Gastroesophageal sphincter (tissue), 4 donors: ENCODE measurements at regions not wholly inside any gene's neighbourhood (a gene's known extent, or its start where the extent isn't known, plus 50 kb on each side); places are given as distances from the start of the nearest gene placed in this dataset.
A peak's percentile ranks its signal among the peaks of the same experiment; 100 is the strongest.
"Not testable (repeated sequence)": the region's sequence is repeated elsewhere in the genome, so short reads cannot be mapped to it uniquely, and the experiment has no call there.

Experiments
- ATAC-seq: fragments of 150-250 bp; one replicate; pipeline ENCODE4 v1.9.1; 2016; ENCODE audit warnings: mild to moderate bottlenecking, moderate library complexity
- H3K27ac ChIP-seq, 4 donors: fragments of 200-600 bp; sonication (generic) in 3 of 4; 1 replicate in 3 of 4; 2 replicates in 1 of 4; pipeline ENCODE4 v1.5.1; 2016 to 2019
- H3K27me3 ChIP-seq: fragments of 200-600 bp; sonication (generic); one replicate; pipeline ENCODE4 v1.5.1; 2019
- H3K36me3 ChIP-seq, 2 donors: fragments of 200-600 bp; sonication (generic); one replicate each; pipeline ENCODE4 v1.5.1; 2019; ENCODE audit warnings: control low read depth in 1 of 2
- H3K4me1 ChIP-seq, 3 donors: fragments of 200-600 bp; sonication (generic); 1 replicate in 2 of 3; 2 replicates in 1 of 3; pipeline ENCODE4 v1.5.1; 2016 to 2019; ENCODE audit warnings: control low read depth in 2 of 3
- H3K4me3 ChIP-seq, 2 donors: fragments of 200-600 bp; sonication (generic); one replicate each; pipeline ENCODE4 v1.5.1; 2019; ENCODE audit warnings: mild to moderate bottlenecking in 1 of 2, moderate library complexity in 1 of 2
- H3K9me3 ChIP-seq, 3 donors: fragments of 200-600 bp; sonication (generic); one replicate each; pipeline ENCODE4 v1.5.1; 2017 to 2019; ENCODE audit warnings: control low read depth in 2 of 3
- CTCF ChIP-seq, 4 experiments: fragments of 200-600 bp in 2 of 4; fragments of 450-650 bp in 2 of 4; sonication (generic) in 1 of 4; IDR thresholded peaks; one replicate each; pipeline ENCODE4 v1.5.1; 2017 to 2019; ENCODE audit warnings: antibody characterized with exemption in 4 of 4, mild to moderate bottlenecking in 2 of 4, moderate library complexity in 2 of 4
- EP300 ChIP-seq: sonication (generic); formaldehyde crosslinking; IDR thresholded peaks from one replicate; pipeline ENCODE4 v1.6.1; 2017; ENCODE audit warnings: antibody characterized with exemption, mild to moderate bottlenecking
- POLR2A ChIP-seq, 2 donors: fragments of 450-650 bp; IDR thresholded peaks; one replicate each; pipeline ENCODE4 v1.6.1; 2017; ENCODE audit warnings: antibody characterized with exemption in 2 of 2, mild to moderate bottlenecking in 2 of 2, moderate library complexity in 1 of 2
- POLR2AphosphoS5 ChIP-seq: sonication (generic); formaldehyde crosslinking; IDR thresholded peaks from one replicate; pipeline ENCODE4 v1.6.1; 2017; ENCODE audit warnings: antibody characterized with exemption
- WGBS, 2 donors: methylation state at CpG; one replicate each; pipeline ENCODE4 v1.1.5; 2018; ENCODE audit warnings: low coverage in 1 of 2; 5-methylcytosine and 5-hydroxymethylcytosine counted together

GRCh38 chr14:106774889-106775480, 1248.6 kb downstream of the TMEM121 start:
- not testable (repeated sequence) for ATAC-seq, H3K4me3 ChIP-seq, H3K27ac ChIP-seq, H3K4me1 ChIP-seq, H3K36me3 ChIP-seq, H3K9me3 ChIP-seq
- WGBS, 2 donors: 29 to 60% methylated on average over 3 to 9 of the region's 11 CpGs
- H3K27me3 ChIP-seq: peaks cover 47% of the 10 kb centered on the region
- peak in 1 of 4 experiments; percentile 38 for TF ChIP-seq CTCF (IDR thresholded peaks at IDR 0.05)

- H3K9me3 ChIP-seq: no peaks in the 10 kb centered on the region
- H3K27me3 ChIP-seq: peaks cover 41% of the 10 kb centered on the region
- H3K4me1 ChIP-seq: no peaks in the 10 kb centered on the region
- H3K27ac ChIP-seq: no peak overlapping the region
- TF ChIP-seq POLR2A (IDR thresholded peaks at IDR 0.05) (no peak), POLR2AphosphoS5 (no peak), EP300 (no peak), CTCF (IDR thresholded peaks at IDR 0.05) (no peak)
- ATAC-seq: no peak
- H3K4me3 ChIP-seq: no peak overlapping the region
- WGBS, 2 donors: 43 to 82% methylated on average over 3 to 4 of the region's 4 CpGs
- no peaks in the 10 kb centered on the region for H3K36me3 ChIP-seq
Observed at GRCh38 chr14:106776395-106776983, 1250.1 kb downstream of the TMEM121 start.

DNA sequence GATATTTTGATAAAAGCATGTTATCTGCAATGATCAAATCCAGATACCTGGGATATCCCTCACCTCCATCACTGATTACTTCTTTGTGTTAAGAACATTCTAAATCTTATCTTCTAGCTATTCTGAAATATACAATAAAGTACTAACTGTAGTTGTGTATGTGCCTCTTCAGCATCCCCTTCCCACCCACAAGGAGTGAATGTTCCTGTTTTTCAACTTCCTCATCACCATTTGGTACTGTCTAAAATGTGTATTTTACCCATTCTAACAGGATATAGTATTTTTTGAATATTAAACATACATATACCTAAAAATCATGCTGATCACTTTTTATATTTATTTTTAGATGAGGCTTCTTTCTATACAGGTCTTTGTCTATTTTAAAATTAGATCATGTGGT, 1252.6 kb downstream of the TMEM121 start:
- no peak overlapping the region for H3K27ac ChIP-seq
- H3K27me3 ChIP-seq: peaks cover 47% of the 10 kb centered on the region
- ATAC-seq: no peak
- TF ChIP-seq CTCF (IDR thresholded peaks at IDR 0.05): no peak
- TF ChIP-seq POLR2AphosphoS5: no peak
- TF ChIP-seq POLR2A (IDR thresholded peaks at IDR 0.05): no peak
- no peak for TF ChIP-seq EP300
- H3K9me3 ChIP-seq: no peaks in the 10 kb centered on the region
- no peaks in the 10 kb centered on the region for H3K4me1 ChIP-seq
- H3K36me3 ChIP-seq: no peaks in the 10 kb centered on the region
- no peak overlapping the region for H3K4me3 ChIP-seq

- ATAC-seq: no peak
- no peaks in the 10 kb centered on the region for H3K36me3 ChIP-seq
- H3K9me3 ChIP-seq: no peaks in the 10 kb centered on the region
- H3K4me1 ChIP-seq: no peaks in the 10 kb centered on the region
- no peak for TF ChIP-seq POLR2A (IDR thresholded peaks at IDR 0.05)
- TF ChIP-seq EP300: no peak
- TF ChIP-seq POLR2AphosphoS5: no peak
- TF ChIP-seq CTCF (IDR thresholded peaks at IDR 0.05): no peak
- WGBS, 2 donors: 0 to 29% methylated on average over 1 of the region's 1 CpG
- no peak overlapping the region for H3K4me3 ChIP-seq
- H3K27me3 ChIP-seq: peaks cover 35% of the 10 kb centered on the region
- no peak overlapping the region for H3K27ac ChIP-seq
Observed at GRCh38 chr14:106786697-106787096, 1260.3 kb downstream of the TMEM121 start.

DNA sequence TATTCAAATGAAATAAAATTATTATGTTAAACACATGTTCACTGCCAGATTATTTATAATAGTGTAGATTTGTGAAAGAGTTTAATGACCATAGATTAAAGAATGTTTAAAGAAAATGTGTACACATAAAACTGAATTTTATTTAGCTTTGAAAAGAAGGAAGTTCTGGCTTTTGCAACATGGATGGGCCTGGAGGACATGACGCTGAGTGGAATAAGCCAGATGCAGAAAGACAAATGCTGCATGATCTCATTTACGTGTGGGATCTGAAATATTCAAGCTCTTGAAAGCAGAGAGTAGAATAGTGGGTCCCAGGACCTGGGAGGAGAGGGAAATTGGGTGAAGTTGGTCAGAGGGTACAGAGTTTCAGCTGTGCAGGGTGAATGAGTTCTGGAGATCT, 1261.2 kb downstream of the TMEM121 start:
- H3K4me1 ChIP-seq: no peaks in the 10 kb centered on the region
- H3K27me3 ChIP-seq: peaks cover 44% of the 10 kb centered on the region
- ATAC-seq: no peak
- TF ChIP-seq POLR2AphosphoS5 (no peak), CTCF (IDR thresholded peaks at IDR 0.05) (no peak), POLR2A (IDR thresholded peaks at IDR 0.05) (no peak), EP300 (no peak)
- no peaks in the 10 kb centered on the region for H3K36me3 ChIP-seq
- WGBS, 2 donors: 36 to 52% methylated on average over 2 of the region's 2 CpGs
- H3K27ac ChIP-seq: no peak overlapping the region
- H3K9me3 ChIP-seq: no peaks in the 10 kb centered on the region
- no peak overlapping the region for H3K4me3 ChIP-seq
